ENCODE measurements at regions not wholly inside any gene's neighbourhood (a gene's known extent, or its start where the extent isn't known, plus 50 kb on each side); places are given as distances from the start of the nearest gene placed in this dataset.
"Not testable (repeated sequence)": the region's sequence is repeated elsewhere in the genome, so short reads cannot be mapped to it uniquely, and the experiment has no call there.

- H3K4me3 Mint-ChIP-seq; DNase-seq (ENCODE audit: low spot score); H3K27ac Mint-ChIP-seq; H3K4me1 Mint-ChIP-seq (ENCODE audit: low read depth); H3K9me3 Mint-ChIP-seq; intact Hi-C loops (cut with micrococcal nuclease); H3K27me3 Mint-ChIP-seq (ENCODE audit: insufficient read depth); H3K36me3 Mint-ChIP-seq (ENCODE audit: low read depth): not testable (repeated sequence)
These were observed 108.6 kb upstream of the MSMB start for GRCh38 chr10:46154683-46155082.

GRCh38 chr10:46156866-46157265, 110.8 kb upstream of the MSMB start:
- intact Hi-C loops (cut with micrococcal nuclease); DNase-seq (ENCODE audit: low spot score); H3K9me3 Mint-ChIP-seq; H3K27me3 Mint-ChIP-seq (ENCODE audit: insufficient read depth); H3K36me3 Mint-ChIP-seq (ENCODE audit: low read depth); H3K4me3 Mint-ChIP-seq; H3K27ac Mint-ChIP-seq; H3K4me1 Mint-ChIP-seq (ENCODE audit: low read depth): not testable (repeated sequence)

- peaks cover 4% of the 10 kb centered on the region for H3K9me3 Mint-ChIP-seq
- peaks cover 19% of the 10 kb centered on the region for H3K27me3 Mint-ChIP-seq (ENCODE audit: insufficient read depth)
- H3K36me3 Mint-ChIP-seq (ENCODE audit: low read depth), result no peaks in the 10 kb centered on the region
- no peak overlapping the region for H3K27ac Mint-ChIP-seq
- DNase-seq (ENCODE audit: low spot score), result no peak
- intact Hi-C loops (cut with micrococcal nuclease), result no loop called here
- no peaks in the 10 kb centered on the region for H3K4me1 Mint-ChIP-seq (ENCODE audit: low read depth)
- no peak overlapping the region for H3K4me3 Mint-ChIP-seq
These were observed 117.1 kb upstream of the ANTXRL start for GRCh38 chr10:46169736-46170135.

- Mint-ChIP-seq H3K36me3 (ENCODE audit: low read depth) (no peaks in the 10 kb centered on the region), H3K4me1 (ENCODE audit: low read depth) (no peaks in the 10 kb centered on the region), H3K27ac (no peak overlapping the region), H3K9me3 (peaks cover 4% of the 10 kb centered on the region), H3K4me3 (no peak overlapping the region), H3K27me3 (ENCODE audit: insufficient read depth) (peaks cover 12% of the 10 kb centered on the region)
- intact Hi-C loops (cut with micrococcal nuclease), result no loop called here
- no peak for DNase-seq (ENCODE audit: low spot score)
These were observed 116.0 kb upstream of the ANTXRL start for GRCh38 chr10:46170789-46171188.

- no peak overlapping the region for H3K4me3 Mint-ChIP-seq
- H3K9me3 Mint-ChIP-seq, result peaks cover 4% of the 10 kb centered on the region
- no peak for DNase-seq (ENCODE audit: low spot score)
- no peaks in the 10 kb centered on the region for H3K36me3 Mint-ChIP-seq (ENCODE audit: low read depth)
- no peak overlapping the region for H3K27ac Mint-ChIP-seq
- H3K27me3 Mint-ChIP-seq (ENCODE audit: insufficient read depth), result peaks cover 12% of the 10 kb centered on the region
- no peaks in the 10 kb centered on the region for H3K4me1 Mint-ChIP-seq (ENCODE audit: low read depth)
- intact Hi-C loops (cut with micrococcal nuclease), result no loop called here
These were observed 115.1 kb upstream of the ANTXRL start for GRCh38 chr10:46171661-46172060.

GRCh38 chr10:46175296-46175695, 111.5 kb upstream of the ANTXRL start:
- no peaks in the 10 kb centered on the region for H3K9me3 Mint-ChIP-seq
- intact Hi-C loops (cut with micrococcal nuclease), result no loop called here
- H3K27ac Mint-ChIP-seq, result no peak overlapping the region
- H3K27me3 Mint-ChIP-seq (ENCODE audit: insufficient read depth), result peaks cover 2% of the 10 kb centered on the region
- DNase-seq (ENCODE audit: low spot score), result no peak
- no peaks in the 10 kb centered on the region for H3K36me3 Mint-ChIP-seq (ENCODE audit: low read depth)
- no peaks in the 10 kb centered on the region for H3K4me1 Mint-ChIP-seq (ENCODE audit: low read depth)
- H3K4me3 Mint-ChIP-seq, result no peak overlapping the region

GRCh38 chr10:46175831-46176230, 111.0 kb upstream of the ANTXRL start:
- Mint-ChIP-seq H3K27me3 (ENCODE audit: insufficient read depth) (peaks cover 2% of the 10 kb centered on the region), H3K27ac (no peak overlapping the region), H3K36me3 (ENCODE audit: low read depth) (no peaks in the 10 kb centered on the region), H3K9me3 (no peaks in the 10 kb centered on the region), H3K4me3 (no peak overlapping the region), H3K4me1 (ENCODE audit: low read depth) (no peaks in the 10 kb centered on the region)
- DNase-seq (ENCODE audit: low spot score), result no peak
- intact Hi-C loops (cut with micrococcal nuclease), result no loop called here

- H3K4me3 Mint-ChIP-seq; H3K36me3 Mint-ChIP-seq (ENCODE audit: low read depth); H3K4me1 Mint-ChIP-seq (ENCODE audit: low read depth): not testable (repeated sequence)
These were observed 99.4 kb upstream of the ANTXRL start for GRCh38 chr10:46187431-46187830.

GRCh38 chr10:46197050-46197449, 89.7 kb upstream of the ANTXRL start:
- H3K27ac Mint-ChIP-seq, result no peak overlapping the region
- H3K4me1 Mint-ChIP-seq (ENCODE audit: low read depth), result no peaks in the 10 kb centered on the region
- peaks cover 3% of the 10 kb centered on the region for H3K36me3 Mint-ChIP-seq (ENCODE audit: low read depth)
- no peak for DNase-seq (ENCODE audit: low spot score)
- intact Hi-C loops (cut with micrococcal nuclease), result no loop called here
- H3K4me3 Mint-ChIP-seq, result no peak overlapping the region
- H3K27me3 Mint-ChIP-seq (ENCODE audit: insufficient read depth), result no peaks in the 10 kb centered on the region
- no peaks in the 10 kb centered on the region for H3K9me3 Mint-ChIP-seq

More at GRCh38 chr10:46187431-46187830, 99.4 kb upstream of the ANTXRL start:
- H3K9me3 Mint-ChIP-seq; DNase-seq (ENCODE audit: low spot score); H3K27ac Mint-ChIP-seq; H3K27me3 Mint-ChIP-seq (ENCODE audit: insufficient read depth); intact Hi-C loops (cut with micrococcal nuclease): not testable (repeated sequence)

GRCh38 chr10:46198516-46198915, 88.3 kb upstream of the ANTXRL start:
- H3K27me3 Mint-ChIP-seq (ENCODE audit: insufficient read depth), result no peaks in the 10 kb centered on the region
- no peak overlapping the region for H3K4me3 Mint-ChIP-seq
- no peak for DNase-seq (ENCODE audit: low spot score)
- H3K4me1 Mint-ChIP-seq (ENCODE audit: low read depth), result no peaks in the 10 kb centered on the region
- peaks cover 3% of the 10 kb centered on the region for H3K36me3 Mint-ChIP-seq (ENCODE audit: low read depth)
- H3K9me3 Mint-ChIP-seq, result no peaks in the 10 kb centered on the region
- intact Hi-C loops (cut with micrococcal nuclease), result no loop called here
- no peak overlapping the region for H3K27ac Mint-ChIP-seq

GRCh38 chr10:46202405-46202804, 84.4 kb upstream of the ANTXRL start:
- intact Hi-C loops (cut with micrococcal nuclease); H3K4me1 Mint-ChIP-seq (ENCODE audit: low read depth); H3K36me3 Mint-ChIP-seq (ENCODE audit: low read depth); H3K4me3 Mint-ChIP-seq; H3K27me3 Mint-ChIP-seq (ENCODE audit: insufficient read depth); H3K27ac Mint-ChIP-seq; DNase-seq (ENCODE audit: low spot score); H3K9me3 Mint-ChIP-seq: not testable (repeated sequence)

GRCh38 chr10:46204482-46205102, 82.2 kb upstream of the ANTXRL start:
- H3K9me3 Mint-ChIP-seq; H3K27me3 Mint-ChIP-seq (ENCODE audit: insufficient read depth); DNase-seq (ENCODE audit: low spot score); H3K27ac Mint-ChIP-seq; intact Hi-C loops (cut with micrococcal nuclease); H3K4me3 Mint-ChIP-seq; H3K36me3 Mint-ChIP-seq (ENCODE audit: low read depth); H3K4me1 Mint-ChIP-seq (ENCODE audit: low read depth): not testable (repeated sequence)

- H3K36me3 Mint-ChIP-seq (ENCODE audit: low read depth); intact Hi-C loops (cut with micrococcal nuclease); H3K4me1 Mint-ChIP-seq (ENCODE audit: low read depth); H3K27ac Mint-ChIP-seq; H3K27me3 Mint-ChIP-seq (ENCODE audit: insufficient read depth); DNase-seq (ENCODE audit: low spot score); H3K9me3 Mint-ChIP-seq; H3K4me3 Mint-ChIP-seq: not testable (repeated sequence)
These were observed 76.4 kb upstream of the ANTXRL start for GRCh38 chr10:46210427-46210826.

GRCh38 chr10:46215426-46215825, 71.4 kb upstream of the ANTXRL start:
- intact Hi-C loops (cut with micrococcal nuclease), result no loop called here
- peaks cover 11% of the 10 kb centered on the region for H3K36me3 Mint-ChIP-seq (ENCODE audit: low read depth)

More at GRCh38 chr10:46215426-46215825, 71.4 kb upstream of the ANTXRL start:
- no peaks in the 10 kb centered on the region for H3K27me3 Mint-ChIP-seq (ENCODE audit: insufficient read depth)
- H3K4me1 Mint-ChIP-seq (ENCODE audit: low read depth), result peaks cover 7% of the 10 kb centered on the region
- DNase-seq (ENCODE audit: low spot score), result no peak
- no peak overlapping the region for H3K27ac Mint-ChIP-seq
- no peak overlapping the region for H3K4me3 Mint-ChIP-seq
- H3K9me3 Mint-ChIP-seq, result no peaks in the 10 kb centered on the region

Data from activated T-helper 1 cell treated with anti-CD3 and anti-CD28 coated beads, Interleukin-12 subunit alpha, Interleukin-12 subunit beta, Interleukin-2, Interleukin-4 antibody, amounts not matched to agents 30 ng/mL and 10 ng/mL and 1 ng/mL, durations not matched to agents 14 hours and 24 hours and 36 hours (primary cell).